Endothelial cell of umbilical vein (primary cell): ENCODE measurements at regions not wholly inside any gene's neighbourhood (a gene's known extent, or its start where the extent isn't known, plus 50 kb on each side); places are given as distances from the start of the nearest gene placed in this dataset.

Experiments used
- BruUV-seq: library from RNA; stranded (reverse); fragments of 400-500 nt; replicated peaks from 2 replicates; lab custom pipeline; 2021; lab: Mats Ljungman, UMichigan
- CTCF ChIA-PET: fragments of 300-600, 350-600 bp; sonication (Branson Sonifier 250); formaldehyde crosslinking; loops from one replicate; lab custom pipeline; 2021; ENCODE audit warnings: antibody characterized with exemption, inconsistent platforms; lab: Charles Lee
- POLR2A ChIA-PET: fragments of 300-600, 350-600 bp; sonication (Branson Sonifier 250); formaldehyde crosslinking; loops from one replicate; lab custom pipeline; 2021; ENCODE audit warnings: antibody characterized with exemption, inconsistent platforms; lab: Charles Lee
- DNase-seq: peaks from one replicate; pipeline ENCODE4 v3.0.0-alpha.2; 2011; ENCODE audit warnings: low read depth, low spot score
- FAIRE-seq: peaks from 2 replicates; lab custom pipeline; 2011; peaks lifted over from hg19 to GRCh38; lab: Jason Lieb, UNC
- H2AFZ ChIP-seq: 2 replicates; pipeline ENCODE4 v1.6.0; 2012; ENCODE audit warnings: low read depth, low read length, control low read depth, inconsistent platforms
- H3K27ac ChIP-seq: 2 replicates; pipeline ENCODE4 v1.5.1; 2011; ENCODE audit warnings: low read depth, mild to moderate bottlenecking, control low read depth, low read length, moderate library complexity; ENCODE audit not compliant: insufficient read depth
- H3K27me3 ChIP-seq, 2 experiments: 2 replicates each; pipeline versions ENCODE4 v1.6.0 to v1.6.1; 2011; ENCODE audit warnings: low read length in 2 of 2, mixed read lengths in 1 of 2; ENCODE audit not compliant: control insufficient read depth in 2 of 2, insufficient read depth in 2 of 2
- H3K36me3 ChIP-seq, 2 experiments: 2 replicates in 1 of 2; 3 replicates in 1 of 2; pipeline ENCODE4 v1.5.1; 2011; ENCODE audit warnings: low read length in 2 of 2, mild to moderate bottlenecking in 1 of 2, moderate library complexity in 1 of 2; ENCODE audit not compliant: control insufficient read depth in 2 of 2, insufficient read depth in 2 of 2; ENCODE audit errors: extremely low read depth in 1 of 2
- H3K4me1 ChIP-seq: 3 replicates; pipeline ENCODE4 v1.5.1; 2011; ENCODE audit warnings: mild to moderate bottlenecking, low read length; ENCODE audit not compliant: control insufficient read depth, insufficient read depth; ENCODE audit errors: extremely low read depth
- H3K4me2 ChIP-seq: 2 replicates; pipeline ENCODE4 v1.6.1; 2011; ENCODE audit warnings: low read length, control low read depth, mixed read lengths; ENCODE audit not compliant: insufficient read depth
- H3K4me3 ChIP-seq, 3 experiments: fragments of 200-600 bp in 1 of 3; sonication (generic), shearing (Covaris generic) in 1 of 3; replicated peaks in 1 of 3; 2 replicates each; pipeline ENCODE4 v1.5.1; 2011 to 2016; ENCODE audit warnings: control low read depth in 3 of 3, low read length in 3 of 3, mild to moderate bottlenecking in 2 of 3, inconsistent platforms in 1 of 3, low read depth in 1 of 3, moderate library complexity in 1 of 3; ENCODE audit not compliant: insufficient read depth in 1 of 3
- H3K79me2 ChIP-seq: 2 replicates; pipeline ENCODE4 v1.6.0; 2012; ENCODE audit warnings: low read length, inconsistent platforms; ENCODE audit not compliant: control insufficient read depth, insufficient read depth
- H3K9ac ChIP-seq: replicated peaks from 2 replicates; pipeline ENCODE3; 2011; ENCODE audit warnings: low read length, control low read depth; ENCODE audit not compliant: insufficient read depth; ENCODE audit errors: extremely low read depth
- H3K9me1 ChIP-seq: replicated peaks from 3 replicates; pipeline ENCODE4 v1.6.0; 2011; ENCODE audit warnings: mild to moderate bottlenecking, low read length; ENCODE audit not compliant: control insufficient read depth, insufficient read depth; ENCODE audit errors: extremely low read depth
- H3K9me3 ChIP-seq: replicated peaks from 2 replicates; pipeline ENCODE4 v1.5.1; 2012; ENCODE audit warnings: low read length, inconsistent platforms; ENCODE audit not compliant: control insufficient read depth, insufficient read depth
- H4K20me1 ChIP-seq: replicated peaks from 2 replicates; pipeline ENCODE3; 2011; ENCODE audit warnings: mild to moderate bottlenecking, low read length; ENCODE audit not compliant: control insufficient read depth, insufficient read depth; ENCODE audit errors: extremely low read depth
- JUN ChIP-seq: IDR thresholded peaks from 2 replicates; pipeline ENCODE4 v1.6.1; 2011; ENCODE audit warnings: borderline replicate concordance, low read depth; ENCODE audit not compliant: insufficient read length, insufficient read depth
- MYC ChIP-seq: IDR thresholded peaks from one replicate; pipeline ENCODE4 v1.6.1; 2011; ENCODE audit warnings: mild to moderate bottlenecking, low read depth, low read length
- dilution Hi-C: fragments of 300-500 bp; cut with MboI; formaldehyde crosslinking; loops from one replicate; pipeline ENCODE4 v1.15.0; 2019; ENCODE audit warnings: low sequenced_read_pairs; ENCODE audit not compliant: extremely low pct_ligation_motif_present
- intact Hi-C: fragments of 100-400 bp; cut with micrococcal nuclease; formaldehyde crosslinking; loops from one replicate; pipeline ENCODE4 v1.10.0; 2022

GRCh38 chr1:218783131-218783530, 390.5 kb upstream of the LYPLAL1 start:
- Histone ChIP-seq H4K20me1 (no peaks in the 10 kb centered on the region), H3K4me2 (no peak overlapping the region), H3K4me3 (no peak overlapping the region), H3K36me3 (no peaks in the 10 kb centered on the region), H2AFZ (no peak overlapping the region), H3K9me3 (no peaks in the 10 kb centered on the region), H3K27me3 (no peaks in the 10 kb centered on the region), H3K4me1 (no peaks in the 10 kb centered on the region), H3K9ac (no peak overlapping the region), H3K27ac (no peak overlapping the region), H3K9me1 (no peaks in the 10 kb centered on the region), H3K79me2 (no peaks in the 10 kb centered on the region)
- CTCF ChIA-PET, result interaction anchor here (1.3 to 1.6 kb wide), 2 partner anchors 26 to 42 kb away, joined by 3 read pairs; no protein-coding TSS in a partner anchor
- FAIRE-seq, result no peak
- dilution Hi-C loops, result no loop called here
- POLR2A ChIA-PET, result no interaction called here
- no peak for TF ChIP-seq MYC
- no TSS peak for BruUV-seq
- DNase-seq, result no peak
- intact Hi-C loops, result no loop called here

GRCh38 chr1:218783916-218784315, 389.8 kb upstream of the LYPLAL1 start:
- no peak for FAIRE-seq
- Histone ChIP-seq H3K4me2 (no peak overlapping the region), H4K20me1 (no peaks in the 10 kb centered on the region), H3K9me3 (no peaks in the 10 kb centered on the region), H3K4me1 (no peaks in the 10 kb centered on the region), H3K36me3 (no peaks in the 10 kb centered on the region), H3K27ac (no peak overlapping the region), H2AFZ (no peak overlapping the region), H3K4me3 (no peak overlapping the region), H3K79me2 (no peaks in the 10 kb centered on the region), H3K9ac (no peak overlapping the region), H3K27me3 (no peaks in the 10 kb centered on the region), H3K9me1 (no peaks in the 10 kb centered on the region)
- ChIA-PET CTCF (no interaction called here), POLR2A (no interaction called here)
- dilution Hi-C loops (no loop called here), intact Hi-C loops (no loop called here)
- no peak for DNase-seq
- no TSS peak for BruUV-seq
- no peak for TF ChIP-seq JUN
